KMS-11 (cell line): ENCODE measurements at regions not wholly inside any gene's neighbourhood (a gene's known extent, or its start where the extent isn't known, plus 50 kb on each side); places are given as distances from the start of the nearest gene placed in this dataset.

Experiments
- H2AFZ ChIP-seq: fragments of 200-600 bp; sonication (generic); 2 replicates; pipeline ENCODE4 v1.6.1; 2016; ENCODE audit warnings: antibody characterized with exemption, mixed run types, low read depth
- H3K27ac ChIP-seq: fragments of 200-600 bp; sonication (generic); 2 replicates; pipeline ENCODE4 v1.6.1; 2016; ENCODE audit warnings: mild to moderate bottlenecking, mixed run types
- H3K27me3 ChIP-seq: fragments of 200-600 bp; sonication (generic); 2 replicates; pipeline ENCODE4 v1.6.1; 2017; ENCODE audit warnings: mild to moderate bottlenecking, low read depth, mixed run types, moderate library complexity; ENCODE audit not compliant: insufficient read depth
- H3K36me3 ChIP-seq: fragments of 200-600 bp; sonication (generic); 2 replicates; pipeline ENCODE4 v1.6.1; 2017; ENCODE audit warnings: mild to moderate bottlenecking, mixed run types; ENCODE audit not compliant: insufficient read depth
- H3K4me1 ChIP-seq: fragments of 200-600 bp; sonication (generic); 2 replicates; pipeline ENCODE4 v1.6.1; 2016; ENCODE audit warnings: mild to moderate bottlenecking, low read depth, mixed run types; ENCODE audit not compliant: poor library complexity, severe bottlenecking
- H3K4me2 ChIP-seq: fragments of 200-600 bp; sonication (generic); 2 replicates; pipeline ENCODE4 v1.7.0; 2016; ENCODE audit warnings: mild to moderate bottlenecking, mixed run types
- H3K4me3 ChIP-seq: fragments of 200-600 bp; sonication (generic); IDR thresholded peaks from 2 replicates; pipeline ENCODE4 v1.6.1; 2017; ENCODE audit warnings: low read depth, low read length, mixed read lengths; ENCODE audit not compliant: insufficient read depth
- H3K79me2 ChIP-seq: fragments of 200-600 bp; sonication (generic); 2 replicates; pipeline ENCODE4 v1.6.1; 2016; ENCODE audit warnings: low read depth, mixed run types; ENCODE audit not compliant: insufficient read depth
- H3K9ac ChIP-seq: fragments of 200-600 bp; sonication (generic); 2 replicates; pipeline ENCODE4 v1.6.1; 2016; ENCODE audit warnings: mild to moderate bottlenecking, mixed run types
- H4K20me1 ChIP-seq: fragments of 200-600 bp; sonication (generic); 2 replicates; pipeline ENCODE4 v1.6.1; 2016; ENCODE audit warnings: mild to moderate bottlenecking, mixed run types; ENCODE audit not compliant: insufficient read depth
- TF ChIP-seq, protein P1 (sequence below): fragments of 200-600 bp; sonication (generic); conservative IDR thresholded peaks from 2 replicates; pipeline ENCODE4 v1.6.1; 2017; ENCODE audit warnings: low read depth, mild to moderate bottlenecking, antibody characterized with exemption, low read length, moderate library complexity, mixed read lengths

- Histone ChIP-seq H3K4me3 (peak overlapping the region; percentile 41), H3K4me2 (peak overlapping the region; percentile 76), H3K79me2 (no peaks in the 10 kb centered on the region)
These were observed 157.8 kb downstream of the CYRIA start for GRCh38 chr2:16507655-16508489.

DNA sequence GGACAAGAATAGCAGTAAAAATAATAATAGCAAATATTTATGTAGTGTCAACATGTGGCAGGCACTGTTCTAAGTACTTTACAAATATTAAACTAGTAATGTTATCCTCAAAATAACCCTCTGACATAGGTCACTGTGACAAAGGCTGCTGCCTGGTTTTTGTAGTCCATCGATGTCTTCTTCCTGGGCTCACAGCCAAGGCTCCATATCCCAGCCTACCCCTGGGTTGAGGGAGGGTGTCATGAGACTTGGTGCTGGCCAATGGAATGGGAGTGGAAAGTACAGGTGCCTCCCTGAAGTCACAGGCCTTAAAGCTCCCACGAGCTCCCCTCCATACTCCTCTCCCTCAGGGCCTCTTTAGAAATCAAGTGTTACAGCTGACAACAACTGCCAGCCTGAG is 159.3 kb downstream of the CYRIA start:
- Histone ChIP-seq H3K9ac (no peak overlapping the region), H3K4me3 (no peak overlapping the region), H3K4me1 (peaks cover 12% of the 10 kb centered on the region), H2AFZ (no peak overlapping the region), H3K27me3 (no peaks in the 10 kb centered on the region), H3K79me2 (no peaks in the 10 kb centered on the region), H3K4me2 (no peak overlapping the region), H4K20me1 (no peaks in the 10 kb centered on the region), H3K36me3 (no peaks in the 10 kb centered on the region), H3K27ac (no peak overlapping the region)
- TF ChIP-seq, protein P1, sequence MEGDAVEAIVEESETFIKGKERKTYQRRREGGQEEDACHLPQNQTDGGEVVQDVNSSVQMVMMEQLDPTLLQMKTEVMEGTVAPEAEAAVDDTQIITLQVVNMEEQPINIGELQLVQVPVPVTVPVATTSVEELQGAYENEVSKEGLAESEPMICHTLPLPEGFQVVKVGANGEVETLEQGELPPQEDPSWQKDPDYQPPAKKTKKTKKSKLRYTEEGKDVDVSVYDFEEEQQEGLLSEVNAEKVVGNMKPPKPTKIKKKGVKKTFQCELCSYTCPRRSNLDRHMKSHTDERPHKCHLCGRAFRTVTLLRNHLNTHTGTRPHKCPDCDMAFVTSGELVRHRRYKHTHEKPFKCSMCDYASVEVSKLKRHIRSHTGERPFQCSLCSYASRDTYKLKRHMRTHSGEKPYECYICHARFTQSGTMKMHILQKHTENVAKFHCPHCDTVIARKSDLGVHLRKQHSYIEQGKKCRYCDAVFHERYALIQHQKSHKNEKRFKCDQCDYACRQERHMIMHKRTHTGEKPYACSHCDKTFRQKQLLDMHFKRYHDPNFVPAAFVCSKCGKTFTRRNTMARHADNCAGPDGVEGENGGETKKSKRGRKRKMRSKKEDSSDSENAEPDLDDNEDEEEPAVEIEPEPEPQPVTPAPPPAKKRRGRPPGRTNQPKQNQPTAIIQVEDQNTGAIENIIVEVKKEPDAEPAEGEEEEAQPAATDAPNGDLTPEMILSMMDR: no peak

More at GRCh38 chr2:16507655-16508489, 157.8 kb downstream of the CYRIA start:
- Histone ChIP-seq H3K4me1 (peaks cover 12% of the 10 kb centered on the region), H2AFZ (peak overlapping the region; percentile 86), H3K36me3 (no peaks in the 10 kb centered on the region), H4K20me1 (no peaks in the 10 kb centered on the region), H3K9ac (peak overlapping the region; percentile 39; the same call in 1 of the 2 replicates), H3K27me3 (no peaks in the 10 kb centered on the region), H3K27ac (no peak overlapping the region)
- TF ChIP-seq, protein P1: peak; percentile 65

GRCh38 chr2:16496426-16497388 is 168.9 kb downstream of the CYRIA start:
- no peaks in the 10 kb centered on the region for H3K36me3 ChIP-seq
- H3K27me3 ChIP-seq: no peaks in the 10 kb centered on the region
- no peak overlapping the region for H3K27ac ChIP-seq
- no peak overlapping the region for H3K9ac ChIP-seq
- no peak overlapping the region for H3K4me3 ChIP-seq
- H3K4me2 ChIP-seq: no peak overlapping the region
- no peaks in the 10 kb centered on the region for H3K4me1 ChIP-seq
- TF ChIP-seq, protein P1: no peak
- no peaks in the 10 kb centered on the region for H3K79me2 ChIP-seq
- H4K20me1 ChIP-seq: no peaks in the 10 kb centered on the region
- no peak overlapping the region for H2AFZ ChIP-seq

GRCh38 chr2:16495509-16496208 is 170.0 kb downstream of the CYRIA start:
- H3K4me1 ChIP-seq: no peaks in the 10 kb centered on the region
- H4K20me1 ChIP-seq: no peaks in the 10 kb centered on the region
- H3K27ac ChIP-seq: no peak overlapping the region
- no peak overlapping the region for H2AFZ ChIP-seq
- no peaks in the 10 kb centered on the region for H3K36me3 ChIP-seq
- no peak overlapping the region for H3K4me3 ChIP-seq
- H3K9ac ChIP-seq: no peak overlapping the region
- no peaks in the 10 kb centered on the region for H3K27me3 ChIP-seq
- TF ChIP-seq, protein P1: no peak
- no peak overlapping the region for H3K4me2 ChIP-seq
- no peaks in the 10 kb centered on the region for H3K79me2 ChIP-seq
